ENCODE measurements at regions not wholly inside any gene's neighbourhood (a gene's known extent, or its start where the extent isn't known, plus 50 kb on each side); places are given as distances from the start of the nearest gene placed in this dataset.

- H3K4me1 ChIP-seq (replicated peaks), result no peaks in the 10 kb centered on the region
- DNase-seq (ENCODE audit: low read depth in 1 of 2, low spot score in 2 of 2), result no peak
- H3K9me3 ChIP-seq (replicated peaks), result no peaks in the 10 kb centered on the region
- H3K36me3 ChIP-seq, result no peaks in the 10 kb centered on the region
- H3K27me3 ChIP-seq (replicated peaks), result no peaks in the 10 kb centered on the region
- H3K4me3 ChIP-seq, result no peak overlapping the region
- no peak overlapping the region for H3K27ac ChIP-seq
These were observed 62.7 kb upstream of the TAF1B start for GRCh38 chr2:9780368-9781130.

- no peak overlapping the region for H3K27ac ChIP-seq
- no peaks in the 10 kb centered on the region for H3K36me3 ChIP-seq
- H3K4me3 ChIP-seq, result no peak overlapping the region
- H3K4me1 ChIP-seq (replicated peaks), result no peaks in the 10 kb centered on the region
- no peak for DNase-seq (ENCODE audit: low read depth in 1 of 2, low spot score in 2 of 2)
- no peaks in the 10 kb centered on the region for H3K9me3 ChIP-seq (replicated peaks)
- H3K27me3 ChIP-seq (replicated peaks), result no peaks in the 10 kb centered on the region
These were observed 62.0 kb upstream of the TAF1B start for GRCh38 chr2:9781252-9781651.

GRCh38 chr2:9782197-9782719 lies 61.0 kb upstream of the TAF1B start:
- Histone ChIP-seq H3K36me3 (no peaks in the 10 kb centered on the region), H3K9me3 (replicated peaks) (no peaks in the 10 kb centered on the region), H3K27me3 (replicated peaks) (no peaks in the 10 kb centered on the region), H3K4me1 (replicated peaks) (no peaks in the 10 kb centered on the region), H3K4me3 (no peak overlapping the region), H3K27ac (no peak overlapping the region)
- no peak for DNase-seq (ENCODE audit: low read depth in 1 of 2, low spot score in 2 of 2)

- Histone ChIP-seq H3K4me3 (no peak overlapping the region), H3K9me3 (replicated peaks) (no peaks in the 10 kb centered on the region), H3K27ac (no peak overlapping the region), H3K36me3 (no peaks in the 10 kb centered on the region), H3K4me1 (replicated peaks) (no peaks in the 10 kb centered on the region), H3K27me3 (replicated peaks) (no peaks in the 10 kb centered on the region)
- DNase-seq (ENCODE audit: low read depth in 1 of 2, low spot score in 2 of 2), result no peak
These were observed 53.9 kb upstream of the TAF1B start for GRCh38 chr2:9789371-9789770.

GRCh38 chr2:9790702-9791225 lies 52.5 kb upstream of the TAF1B start:
- Histone ChIP-seq H3K4me1 (replicated peaks) (no peaks in the 10 kb centered on the region), H3K27ac (no peak overlapping the region), H3K27me3 (replicated peaks) (no peaks in the 10 kb centered on the region), H3K4me3 (no peak overlapping the region), H3K36me3 (no peaks in the 10 kb centered on the region), H3K9me3 (replicated peaks) (no peaks in the 10 kb centered on the region)
- no peak for DNase-seq (ENCODE audit: low read depth in 1 of 2, low spot score in 2 of 2)

- no peak for DNase-seq (ENCODE audit: low read depth in 1 of 2, low spot score in 2 of 2)
- Histone ChIP-seq H3K27me3 (replicated peaks) (no peaks in the 10 kb centered on the region), H3K27ac (no peak overlapping the region), H3K9me3 (replicated peaks) (no peaks in the 10 kb centered on the region), H3K4me3 (no peak overlapping the region), H3K4me1 (replicated peaks) (no peaks in the 10 kb centered on the region), H3K36me3 (no peaks in the 10 kb centered on the region)
These were observed 51.6 kb upstream of the TAF1B start for GRCh38 chr2:9791711-9792110.

GRCh38 chr2:9793156-9793917 lies 49.9 kb upstream of the TAF1B start:
- Histone ChIP-seq H3K4me3 (no peak overlapping the region), H3K27me3 (replicated peaks) (no peaks in the 10 kb centered on the region), H3K36me3 (no peaks in the 10 kb centered on the region), H3K27ac (no peak overlapping the region), H3K9me3 (replicated peaks) (no peaks in the 10 kb centered on the region), H3K4me1 (replicated peaks) (no peaks in the 10 kb centered on the region)
- no peak for DNase-seq (ENCODE audit: low read depth in 1 of 2, low spot score in 2 of 2)
